ENCODE measurements at regions not wholly inside any gene's neighbourhood (a gene's known extent, or its start where the extent isn't known, plus 50 kb on each side); places are given as distances from the start of the nearest gene placed in this dataset.

DNA sequence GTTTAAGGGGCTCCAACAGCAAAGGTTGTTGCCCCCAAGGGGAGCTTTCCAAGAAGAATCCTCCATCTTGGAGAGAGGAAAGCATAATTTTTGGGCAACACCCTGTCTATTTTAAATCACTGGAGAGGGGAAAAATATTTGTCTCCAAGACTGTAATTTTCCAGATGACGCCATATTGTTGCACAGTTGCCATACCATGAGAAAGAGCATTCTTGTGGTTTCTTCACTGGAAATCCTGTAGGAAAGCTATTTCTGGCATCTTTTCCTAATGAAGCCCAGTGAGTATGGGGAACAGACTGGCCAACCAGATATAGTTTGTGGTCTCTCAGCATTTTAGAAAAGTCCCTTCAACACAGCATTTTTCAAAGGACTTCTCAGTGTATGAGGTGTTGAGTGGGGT lies 88.1 kb upstream of the MANSC4 start (continued):
- TF ChIP-seq TCF4 (CRISPR knock-in tag; IDR thresholded peaks at IDR 0.05; ENCODE audit: borderline replicate concordance) (no peak), ZNF565 (CRISPR knock-in tag; conservative IDR thresholded peaks at IDR 0.05; ENCODE audit: low read depth) (no peak)

DNA sequence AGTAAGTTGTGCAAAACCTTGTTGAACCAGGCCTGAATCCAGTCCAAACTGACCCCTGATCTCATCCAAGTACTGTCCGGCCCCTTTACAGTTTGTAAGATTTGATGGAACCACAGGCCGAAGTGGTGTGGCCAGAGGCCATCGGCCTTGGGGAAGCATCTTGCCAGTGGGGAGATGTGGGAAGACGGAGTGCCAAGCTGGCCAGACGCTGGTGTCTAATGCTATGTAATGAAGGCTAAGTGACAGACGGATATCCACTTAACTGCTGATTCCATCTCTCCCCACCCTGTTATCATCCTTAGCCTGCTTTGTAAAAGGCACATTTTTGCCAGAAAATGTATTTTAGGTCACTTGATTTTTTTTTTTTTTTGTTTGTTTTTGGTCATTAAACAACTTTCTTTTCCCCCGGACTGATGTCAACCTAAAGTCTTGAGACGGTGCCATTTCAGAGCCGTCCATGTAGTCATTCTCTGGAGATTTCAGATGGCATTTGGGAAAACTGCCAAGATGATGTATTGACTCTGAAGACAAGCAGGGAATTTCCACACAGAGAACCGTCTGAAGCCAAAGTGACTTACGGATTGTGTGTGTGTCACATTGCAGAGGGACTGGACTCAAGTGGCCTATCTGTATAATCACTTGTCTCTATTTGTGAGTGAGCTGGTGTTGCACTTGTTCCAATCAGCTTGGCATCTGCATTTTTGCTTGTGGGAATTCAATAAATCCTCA lies 86.5 kb upstream of the MANSC4 start:
- ATAC-seq: no peak; the same call in 2 of the 3 replicates
- TF ChIP-seq ISL1 (CRISPR knock-in tag; IDR thresholded peaks at IDR 0.05): 0 out of 2 replicates have a peak, but pooled peaks have one; percentile 23
- TF ChIP-seq, protein P1, sequence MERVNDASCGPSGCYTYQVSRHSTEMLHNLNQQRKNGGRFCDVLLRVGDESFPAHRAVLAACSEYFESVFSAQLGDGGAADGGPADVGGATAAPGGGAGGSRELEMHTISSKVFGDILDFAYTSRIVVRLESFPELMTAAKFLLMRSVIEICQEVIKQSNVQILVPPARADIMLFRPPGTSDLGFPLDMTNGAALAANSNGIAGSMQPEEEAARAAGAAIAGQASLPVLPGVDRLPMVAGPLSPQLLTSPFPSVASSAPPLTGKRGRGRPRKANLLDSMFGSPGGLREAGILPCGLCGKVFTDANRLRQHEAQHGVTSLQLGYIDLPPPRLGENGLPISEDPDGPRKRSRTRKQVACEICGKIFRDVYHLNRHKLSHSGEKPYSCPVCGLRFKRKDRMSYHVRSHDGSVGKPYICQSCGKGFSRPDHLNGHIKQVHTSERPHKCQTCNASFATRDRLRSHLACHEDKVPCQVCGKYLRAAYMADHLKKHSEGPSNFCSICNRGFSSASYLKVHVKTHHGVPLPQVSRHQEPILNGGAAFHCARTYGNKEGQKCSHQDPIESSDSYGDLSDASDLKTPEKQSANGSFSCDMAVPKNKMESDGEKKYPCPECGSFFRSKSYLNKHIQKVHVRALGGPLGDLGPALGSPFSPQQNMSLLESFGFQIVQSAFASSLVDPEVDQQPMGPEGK (CRISPR knock-in tag; IDR thresholded peaks at IDR 0.05; ENCODE audit: borderline replicate concordance): no peak
- TF ChIP-seq, protein P2, sequence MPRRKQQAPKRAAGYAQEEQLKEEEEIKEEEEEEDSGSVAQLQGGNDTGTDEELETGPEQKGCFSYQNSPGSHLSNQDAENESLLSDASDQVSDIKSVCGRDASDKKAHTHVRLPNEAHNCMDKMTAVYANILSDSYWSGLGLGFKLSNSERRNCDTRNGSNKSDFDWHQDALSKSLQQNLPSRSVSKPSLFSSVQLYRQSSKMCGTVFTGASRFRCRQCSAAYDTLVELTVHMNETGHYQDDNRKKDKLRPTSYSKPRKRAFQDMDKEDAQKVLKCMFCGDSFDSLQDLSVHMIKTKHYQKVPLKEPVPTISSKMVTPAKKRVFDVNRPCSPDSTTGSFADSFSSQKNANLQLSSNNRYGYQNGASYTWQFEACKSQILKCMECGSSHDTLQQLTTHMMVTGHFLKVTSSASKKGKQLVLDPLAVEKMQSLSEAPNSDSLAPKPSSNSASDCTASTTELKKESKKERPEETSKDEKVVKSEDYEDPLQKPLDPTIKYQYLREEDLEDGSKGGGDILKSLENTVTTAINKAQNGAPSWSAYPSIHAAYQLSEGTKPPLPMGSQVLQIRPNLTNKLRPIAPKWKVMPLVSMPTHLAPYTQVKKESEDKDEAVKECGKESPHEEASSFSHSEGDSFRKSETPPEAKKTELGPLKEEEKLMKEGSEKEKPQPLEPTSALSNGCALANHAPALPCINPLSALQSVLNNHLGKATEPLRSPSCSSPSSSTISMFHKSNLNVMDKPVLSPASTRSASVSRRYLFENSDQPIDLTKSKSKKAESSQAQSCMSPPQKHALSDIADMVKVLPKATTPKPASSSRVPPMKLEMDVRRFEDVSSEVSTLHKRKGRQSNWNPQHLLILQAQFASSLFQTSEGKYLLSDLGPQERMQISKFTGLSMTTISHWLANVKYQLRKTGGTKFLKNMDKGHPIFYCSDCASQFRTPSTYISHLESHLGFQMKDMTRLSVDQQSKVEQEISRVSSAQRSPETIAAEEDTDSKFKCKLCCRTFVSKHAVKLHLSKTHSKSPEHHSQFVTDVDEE (CRISPR knock-in tag; IDR thresholded peaks at IDR 0.05): peak; percentile 11; the same call in 1 of the 2 replicates

DNA sequence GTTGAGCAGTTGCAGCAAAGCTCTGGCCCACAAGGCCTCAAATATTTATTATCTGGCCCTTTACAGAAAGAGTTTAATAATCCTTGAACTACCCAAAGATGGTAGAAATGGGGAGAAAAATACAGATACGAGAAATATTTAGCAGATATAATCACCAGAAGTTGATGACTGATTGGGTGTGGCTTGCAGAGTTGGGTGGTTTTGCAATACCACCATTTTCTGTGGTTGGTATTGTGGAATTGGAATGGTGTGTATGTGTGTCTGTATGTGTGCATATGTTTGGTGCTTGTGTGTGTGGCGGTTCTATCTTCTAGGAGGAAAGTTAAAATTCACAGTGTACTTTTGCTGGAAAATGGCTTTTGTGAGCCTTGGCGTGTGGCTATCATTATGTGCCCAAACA lies 85.4 kb upstream of the MANSC4 start:
- no peak for TF ChIP-seq ISL1 (CRISPR knock-in tag; IDR thresholded peaks at IDR 0.05)
- TF ChIP-seq, protein P1 (CRISPR knock-in tag; IDR thresholded peaks at IDR 0.05; ENCODE audit: borderline replicate concordance): no peak
- TF ChIP-seq, protein P2 (CRISPR knock-in tag; IDR thresholded peaks at IDR 0.05): no peak
- TF ChIP-seq, protein P3, sequence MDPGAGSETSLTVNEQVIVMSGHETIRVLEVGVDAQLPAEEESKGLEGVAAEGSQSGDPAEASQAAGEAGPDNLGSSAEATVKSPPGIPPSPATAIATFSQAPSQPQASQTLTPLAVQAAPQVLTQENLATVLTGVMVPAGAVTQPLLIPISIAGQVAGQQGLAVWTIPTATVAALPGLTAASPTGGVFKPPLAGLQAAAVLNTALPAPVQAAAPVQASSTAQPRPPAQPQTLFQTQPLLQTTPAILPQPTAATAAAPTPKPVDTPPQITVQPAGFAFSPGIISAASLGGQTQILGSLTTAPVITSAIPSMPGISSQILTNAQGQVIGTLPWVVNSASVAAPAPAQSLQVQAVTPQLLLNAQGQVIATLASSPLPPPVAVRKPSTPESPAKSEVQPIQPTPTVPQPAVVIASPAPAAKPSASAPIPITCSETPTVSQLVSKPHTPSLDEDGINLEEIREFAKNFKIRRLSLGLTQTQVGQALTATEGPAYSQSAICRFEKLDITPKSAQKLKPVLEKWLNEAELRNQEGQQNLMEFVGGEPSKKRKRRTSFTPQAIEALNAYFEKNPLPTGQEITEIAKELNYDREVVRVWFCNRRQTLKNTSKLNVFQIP (CRISPR knock-in tag; IDR thresholded peaks at IDR 0.05; ENCODE audit: borderline replicate concordance, low read depth): no peak
- TF ChIP-seq, protein P4, sequence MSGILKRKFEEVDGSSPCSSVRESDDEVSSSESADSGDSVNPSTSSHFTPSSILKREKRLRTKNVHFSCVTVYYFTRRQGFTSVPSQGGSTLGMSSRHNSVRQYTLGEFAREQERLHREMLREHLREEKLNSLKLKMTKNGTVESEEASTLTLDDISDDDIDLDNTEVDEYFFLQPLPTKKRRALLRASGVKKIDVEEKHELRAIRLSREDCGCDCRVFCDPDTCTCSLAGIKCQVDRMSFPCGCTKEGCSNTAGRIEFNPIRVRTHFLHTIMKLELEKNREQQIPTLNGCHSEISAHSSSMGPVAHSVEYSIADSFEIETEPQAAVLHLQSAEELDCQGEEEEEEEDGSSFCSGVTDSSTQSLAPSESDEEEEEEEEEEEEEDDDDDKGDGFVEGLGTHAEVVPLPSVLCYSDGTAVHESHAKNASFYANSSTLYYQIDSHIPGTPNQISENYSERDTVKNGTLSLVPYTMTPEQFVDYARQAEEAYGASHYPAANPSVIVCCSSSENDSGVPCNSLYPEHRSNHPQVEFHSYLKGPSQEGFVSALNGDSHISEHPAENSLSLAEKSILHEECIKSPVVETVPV (CRISPR knock-in tag; IDR thresholded peaks at IDR 0.05): no peak
- no peak for ATAC-seq

DNA sequence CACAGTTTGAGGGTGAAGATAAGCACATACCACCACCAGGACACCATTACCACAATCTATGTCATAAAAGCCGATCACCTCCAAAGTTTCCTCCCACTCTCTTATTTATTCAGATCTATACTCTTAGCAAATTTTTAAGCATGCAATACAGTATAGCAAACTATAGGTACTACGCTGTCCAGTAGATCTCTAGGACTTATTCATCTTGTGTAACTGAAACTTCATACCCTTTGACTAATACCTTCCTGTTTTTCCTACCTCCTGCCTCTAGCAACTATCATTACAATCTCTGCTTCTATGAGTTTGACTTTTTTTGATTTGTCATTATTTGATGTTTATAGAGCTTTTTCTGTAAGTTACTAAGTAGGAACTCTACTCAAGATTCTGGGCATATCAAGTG lies 84.5 kb upstream of the MANSC4 start:
- ATAC-seq: no peak
- TF ChIP-seq ZC3H10 (CRISPR knock-in tag; IDR thresholded peaks at IDR 0.05) (no peak), TOX (CRISPR knock-in tag; IDR thresholded peaks at IDR 0.05; ENCODE audit: borderline replicate concordance) (no peak), TCF4 (CRISPR knock-in tag; IDR thresholded peaks at IDR 0.05; ENCODE audit: borderline replicate concordance) (no peak), ARNTL (CRISPR knock-in tag; IDR thresholded peaks at IDR 0.05; ENCODE audit: borderline replicate concordance, low read depth) (no peak), PPARA (CRISPR knock-in tag; IDR thresholded peaks at IDR 0.05; ENCODE audit: borderline replicate concordance) (no peak)
- TF ChIP-seq, protein P3 (CRISPR knock-in tag; IDR thresholded peaks at IDR 0.05; ENCODE audit: borderline replicate concordance, low read depth): no peak
- TF ChIP-seq, protein P4 (CRISPR knock-in tag; IDR thresholded peaks at IDR 0.05): no peak
- TF ChIP-seq, protein P2 (CRISPR knock-in tag; IDR thresholded peaks at IDR 0.05): no peak
